Loucy (cell line): ENCODE measurements at regions not wholly inside any gene's neighbourhood (a gene's known extent, or its start where the extent isn't known, plus 50 kb on each side); places are given as distances from the start of the nearest gene placed in this dataset.

ENCODE experiments used
- H2AFZ ChIP-seq: fragments of 200-600 bp; sonication (generic); 2 replicates; pipeline ENCODE4 v1.6.0; 2016; ENCODE audit warnings: antibody characterized with exemption, mild to moderate bottlenecking, low read length, moderate library complexity
- H3F3A ChIP-seq: fragments of 200-600 bp; 2 replicates; pipeline ENCODE4 v1.6.0; 2016; ENCODE audit warnings: antibody characterized with exemption, low read depth, mild to moderate bottlenecking
- H3K27me3 ChIP-seq: fragments of 200-600 bp; sonication (generic); 2 replicates; pipeline ENCODE4 v1.6.1; 2014; ENCODE audit warnings: low read length, mild to moderate bottlenecking; ENCODE audit not compliant: insufficient read depth, poor library complexity, severe bottlenecking
- H3K36me3 ChIP-seq: fragments of 200-600 bp; sonication (generic); 2 replicates; pipeline ENCODE4 v1.6.1; 2016; ENCODE audit warnings: low read length; ENCODE audit not compliant: insufficient read depth
- H3K4me1 ChIP-seq: fragments of 200-600 bp; sonication (generic); 2 replicates; pipeline ENCODE4 v1.5.1; 2014; ENCODE audit warnings: low read length, mild to moderate bottlenecking; ENCODE audit not compliant: insufficient read depth, poor library complexity, severe bottlenecking
- H3K4me2 ChIP-seq: fragments of 200-600 bp; sonication (generic); 2 replicates; pipeline ENCODE4 v1.6.0; 2014; ENCODE audit warnings: antibody characterized with exemption, low read length, low read depth, mild to moderate bottlenecking; ENCODE audit not compliant: poor library complexity, severe bottlenecking
- H3K4me3 ChIP-seq: fragments of 200-600 bp; sonication (generic); 2 replicates; pipeline ENCODE4 v1.5.1; 2014; ENCODE audit warnings: low read length, mild to moderate bottlenecking, mixed read lengths; ENCODE audit not compliant: poor library complexity, severe bottlenecking
- H3K79me2 ChIP-seq: fragments of 200-600 bp; sonication (generic); 2 replicates; pipeline ENCODE4 v1.6.1; 2014; ENCODE audit warnings: low read length; ENCODE audit not compliant: insufficient read depth
- H3K9ac ChIP-seq: fragments of 200-600 bp; sonication (generic); 2 replicates; pipeline ENCODE4 v1.6.0; 2014; ENCODE audit warnings: mild to moderate bottlenecking, low read depth, low read length, moderate library complexity; ENCODE audit not compliant: poor library complexity, severe bottlenecking
- H3K9me2 ChIP-seq: fragments of 200-600 bp; sonication (generic); replicated peaks from 2 replicates; pipeline ENCODE4 v1.6.1; 2016; ENCODE audit warnings: low read depth, low read length, mixed read lengths
- H3K9me3 ChIP-seq: fragments of 200-600 bp; sonication (generic); 2 replicates; pipeline ENCODE4 v1.6.1; 2014; ENCODE audit warnings: mild to moderate bottlenecking, antibody characterized with exemption, low read length, low read depth; ENCODE audit not compliant: insufficient read depth
- H4K20me1 ChIP-seq: fragments of 200-600 bp; sonication (generic); 2 replicates; pipeline ENCODE4 v1.6.0; 2014; ENCODE audit warnings: antibody characterized with exemption, low read length, mild to moderate bottlenecking; ENCODE audit not compliant: insufficient read depth, poor library complexity, severe bottlenecking
- EZH2phosphoT487 ChIP-seq: fragments of 200-600 bp; IDR thresholded peaks from 2 replicates; pipeline ENCODE4 v1.6.1; 2018; ENCODE audit warnings: antibody characterized with exemption, mild to moderate bottlenecking, moderate library complexity, borderline replicate concordance
- TF ChIP-seq, protein P1 (sequence below): fragments of 200-600 bp; sonication (generic); conservative IDR thresholded peaks from 2 replicates; pipeline ENCODE4 v1.5.1; 2014; ENCODE audit warnings: mild to moderate bottlenecking, antibody characterized with exemption, low read length

DNA sequence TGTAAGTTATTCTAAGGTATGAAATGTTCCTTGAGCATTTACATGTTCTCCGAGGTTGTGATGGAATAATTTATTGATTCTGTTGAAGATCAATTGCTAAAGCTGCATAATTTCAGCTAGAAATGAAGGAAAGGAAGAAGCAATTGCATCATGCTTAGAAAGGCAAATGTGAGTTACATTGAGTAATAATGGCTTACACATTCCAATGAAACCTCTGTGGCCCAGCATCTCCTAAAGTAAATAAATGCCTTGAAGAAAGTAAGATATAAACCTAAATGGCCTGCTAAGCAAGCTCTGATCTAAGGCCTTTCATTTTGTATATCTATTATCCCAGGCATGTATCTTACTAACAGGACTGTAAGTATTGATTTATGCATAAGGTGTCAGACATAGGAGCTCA lies 677.3 kb upstream of the RGMB start:
- no peak for TF ChIP-seq EZH2phosphoT487
- TF ChIP-seq, protein P1, sequence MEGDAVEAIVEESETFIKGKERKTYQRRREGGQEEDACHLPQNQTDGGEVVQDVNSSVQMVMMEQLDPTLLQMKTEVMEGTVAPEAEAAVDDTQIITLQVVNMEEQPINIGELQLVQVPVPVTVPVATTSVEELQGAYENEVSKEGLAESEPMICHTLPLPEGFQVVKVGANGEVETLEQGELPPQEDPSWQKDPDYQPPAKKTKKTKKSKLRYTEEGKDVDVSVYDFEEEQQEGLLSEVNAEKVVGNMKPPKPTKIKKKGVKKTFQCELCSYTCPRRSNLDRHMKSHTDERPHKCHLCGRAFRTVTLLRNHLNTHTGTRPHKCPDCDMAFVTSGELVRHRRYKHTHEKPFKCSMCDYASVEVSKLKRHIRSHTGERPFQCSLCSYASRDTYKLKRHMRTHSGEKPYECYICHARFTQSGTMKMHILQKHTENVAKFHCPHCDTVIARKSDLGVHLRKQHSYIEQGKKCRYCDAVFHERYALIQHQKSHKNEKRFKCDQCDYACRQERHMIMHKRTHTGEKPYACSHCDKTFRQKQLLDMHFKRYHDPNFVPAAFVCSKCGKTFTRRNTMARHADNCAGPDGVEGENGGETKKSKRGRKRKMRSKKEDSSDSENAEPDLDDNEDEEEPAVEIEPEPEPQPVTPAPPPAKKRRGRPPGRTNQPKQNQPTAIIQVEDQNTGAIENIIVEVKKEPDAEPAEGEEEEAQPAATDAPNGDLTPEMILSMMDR = no peak
- Histone ChIP-seq H2AFZ (no peak overlapping the region), H3K36me3 (no peaks in the 10 kb centered on the region), H3K27me3 (no peaks in the 10 kb centered on the region), H3K9me3 (no peaks in the 10 kb centered on the region), H3K4me1 (no peaks in the 10 kb centered on the region), H3K9ac (no peak overlapping the region), H4K20me1 (no peaks in the 10 kb centered on the region), H3F3A (no peaks in the 10 kb centered on the region), H3K4me2 (no peak overlapping the region), H3K79me2 (no peaks in the 10 kb centered on the region), H3K9me2 (no peaks in the 10 kb centered on the region), H3K4me3 (no peak overlapping the region)

DNA sequence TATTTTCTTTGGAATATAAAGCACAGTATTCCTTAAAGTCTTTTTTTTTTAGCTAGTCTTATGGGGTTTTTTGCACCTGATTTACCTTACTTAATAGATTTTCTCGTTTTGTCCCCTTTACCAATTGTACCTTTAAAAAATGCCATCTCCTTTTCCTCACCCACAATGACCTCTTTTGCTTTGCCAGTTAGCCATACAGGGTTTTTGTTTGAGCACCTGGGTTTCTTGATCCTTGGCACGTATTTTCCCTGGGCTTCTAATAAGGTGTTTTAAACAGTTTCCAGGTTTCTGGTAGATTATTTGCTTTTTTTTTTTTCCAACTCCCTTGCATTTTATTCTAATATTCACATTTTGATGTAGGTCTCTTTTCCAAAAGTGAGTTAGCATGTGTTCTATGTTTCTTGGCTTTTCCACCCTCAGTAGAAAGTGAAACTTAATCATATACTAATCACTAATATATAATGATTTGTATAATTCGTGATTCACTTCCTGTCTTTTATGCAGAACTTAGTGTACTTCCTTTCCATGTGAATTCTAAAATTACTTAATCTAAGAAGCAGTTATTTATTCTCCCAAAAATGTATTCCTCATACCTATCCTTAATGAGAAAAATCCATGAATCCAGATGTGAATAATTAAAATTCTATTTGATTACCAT lies 673.9 kb upstream of the RGMB start:
- Histone ChIP-seq H3K9ac (no peak overlapping the region), H3K9me3 (no peaks in the 10 kb centered on the region), H2AFZ (no peak overlapping the region), H3K79me2 (no peaks in the 10 kb centered on the region), H3K27me3 (no peaks in the 10 kb centered on the region), H4K20me1 (no peaks in the 10 kb centered on the region), H3K4me3 (no peak overlapping the region), H3K4me2 (no peak overlapping the region), H3K36me3 (no peaks in the 10 kb centered on the region), H3K4me1 (no peaks in the 10 kb centered on the region), H3F3A (no peaks in the 10 kb centered on the region), H3K9me2 (no peaks in the 10 kb centered on the region)
- TF ChIP-seq, protein P1 = no peak
- TF ChIP-seq EZH2phosphoT487 = no peak

DNA sequence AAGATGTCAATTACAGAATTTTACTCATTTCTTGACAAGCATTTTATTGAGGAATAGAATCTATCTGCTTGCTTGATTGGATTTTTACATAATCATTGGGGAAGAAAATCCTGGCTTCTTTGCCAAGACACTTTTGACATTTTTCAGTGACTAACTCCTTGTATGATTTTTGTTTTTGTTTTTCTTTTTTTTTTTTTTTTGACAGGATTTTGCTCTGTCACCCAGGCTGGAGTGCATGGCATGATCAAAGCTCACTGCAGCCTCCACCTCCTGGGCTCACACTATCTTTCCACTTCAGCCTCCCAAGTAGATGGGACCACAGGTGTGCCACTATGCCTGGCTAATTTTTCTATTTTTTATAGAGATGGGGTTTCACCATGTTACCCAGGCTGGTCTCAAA lies 672.3 kb upstream of the RGMB start:
- H4K20me1 ChIP-seq = no peaks in the 10 kb centered on the region
- TF ChIP-seq, protein P1 = no peak
- TF ChIP-seq EZH2phosphoT487 = no peak
- no peaks in the 10 kb centered on the region for H3K79me2 ChIP-seq
- H3K9me2 ChIP-seq = no peaks in the 10 kb centered on the region
- H2AFZ ChIP-seq = no peak overlapping the region
- no peak overlapping the region for H3K4me3 ChIP-seq
- H3K4me2 ChIP-seq = no peak overlapping the region
- H3K4me1 ChIP-seq = no peaks in the 10 kb centered on the region
- H3K9ac ChIP-seq = no peak overlapping the region
- no peaks in the 10 kb centered on the region for H3K36me3 ChIP-seq
- no peaks in the 10 kb centered on the region for H3F3A ChIP-seq
- no peaks in the 10 kb centered on the region for H3K9me3 ChIP-seq
- H3K27me3 ChIP-seq = no peaks in the 10 kb centered on the region
